ENCODE measurements at regions not wholly inside any gene's neighbourhood (a gene's known extent, or its start where the extent isn't known, plus 50 kb on each side); places are given as distances from the start of the nearest gene placed in this dataset.

DNA sequence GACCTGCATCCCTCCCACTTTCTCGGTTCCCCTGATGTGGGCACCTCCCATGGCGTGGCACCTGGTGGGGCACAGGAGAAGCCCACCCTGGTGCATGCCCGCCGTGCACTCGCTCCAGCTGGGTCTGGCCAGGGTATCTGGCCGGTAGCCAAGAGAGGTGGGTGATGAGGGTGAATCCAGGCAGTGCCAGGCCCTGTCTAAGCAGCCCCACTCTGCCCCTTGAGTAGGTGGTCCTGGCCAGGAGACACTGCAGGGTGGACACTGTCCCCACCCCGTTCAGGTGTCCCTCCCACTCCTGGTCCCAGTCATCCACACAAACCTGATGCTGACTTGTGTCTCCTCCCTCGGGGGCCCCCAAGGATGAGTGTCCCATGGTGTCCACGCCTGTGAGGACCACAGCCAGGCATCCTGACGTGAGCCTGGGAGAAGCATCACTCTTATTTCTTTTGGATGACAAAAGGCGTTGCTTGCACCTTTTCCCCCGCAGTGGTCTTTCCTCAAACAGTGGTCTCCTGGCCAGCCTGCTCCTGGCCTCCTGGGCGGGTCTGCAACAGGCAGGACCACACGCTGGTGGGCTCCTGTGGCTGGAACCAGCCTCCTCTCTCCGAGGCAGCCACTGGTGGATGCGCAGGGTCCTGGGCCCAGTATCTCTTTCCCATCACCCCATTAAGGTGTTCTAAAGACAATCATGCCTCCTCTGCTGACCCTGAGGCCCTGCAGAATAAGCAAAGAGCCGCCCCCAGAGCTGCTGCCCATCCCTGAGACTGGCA, 922.3 kb downstream of the BRD1 start:
- DNase-seq = no peak

DNA sequence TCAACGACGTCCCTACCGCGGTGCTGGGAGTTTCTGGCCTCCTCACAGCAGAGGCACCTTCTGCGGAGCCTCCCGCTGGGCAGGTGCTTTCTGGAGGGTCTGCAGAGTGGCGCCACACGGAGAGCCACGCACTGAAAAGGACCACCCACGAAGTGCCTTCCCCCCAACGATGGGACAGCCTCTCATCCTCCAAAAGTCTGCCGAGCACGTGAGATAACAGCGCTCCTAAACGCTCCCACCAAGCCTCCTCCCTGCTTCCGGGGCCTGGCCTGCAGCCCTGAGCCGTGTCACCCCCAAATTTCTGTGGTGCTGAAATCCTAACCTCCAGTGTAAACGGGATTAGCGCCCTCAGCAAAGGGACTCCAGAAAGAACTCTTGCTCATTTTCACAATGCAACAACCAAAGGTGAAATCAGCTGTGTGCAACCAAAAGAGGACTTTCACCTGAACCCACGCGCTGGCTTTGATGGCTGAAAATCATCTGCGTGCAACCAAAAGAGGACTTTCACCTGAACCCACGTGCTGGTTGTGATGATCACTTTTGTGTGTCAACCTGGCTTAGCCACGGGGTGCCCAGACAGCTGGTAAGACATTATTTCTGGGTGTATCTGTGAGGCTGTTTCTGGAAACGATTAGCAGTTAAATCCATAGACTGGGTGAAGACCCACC, 924.6 kb downstream of the BRD1 start:
- no peak for DNase-seq

DNA sequence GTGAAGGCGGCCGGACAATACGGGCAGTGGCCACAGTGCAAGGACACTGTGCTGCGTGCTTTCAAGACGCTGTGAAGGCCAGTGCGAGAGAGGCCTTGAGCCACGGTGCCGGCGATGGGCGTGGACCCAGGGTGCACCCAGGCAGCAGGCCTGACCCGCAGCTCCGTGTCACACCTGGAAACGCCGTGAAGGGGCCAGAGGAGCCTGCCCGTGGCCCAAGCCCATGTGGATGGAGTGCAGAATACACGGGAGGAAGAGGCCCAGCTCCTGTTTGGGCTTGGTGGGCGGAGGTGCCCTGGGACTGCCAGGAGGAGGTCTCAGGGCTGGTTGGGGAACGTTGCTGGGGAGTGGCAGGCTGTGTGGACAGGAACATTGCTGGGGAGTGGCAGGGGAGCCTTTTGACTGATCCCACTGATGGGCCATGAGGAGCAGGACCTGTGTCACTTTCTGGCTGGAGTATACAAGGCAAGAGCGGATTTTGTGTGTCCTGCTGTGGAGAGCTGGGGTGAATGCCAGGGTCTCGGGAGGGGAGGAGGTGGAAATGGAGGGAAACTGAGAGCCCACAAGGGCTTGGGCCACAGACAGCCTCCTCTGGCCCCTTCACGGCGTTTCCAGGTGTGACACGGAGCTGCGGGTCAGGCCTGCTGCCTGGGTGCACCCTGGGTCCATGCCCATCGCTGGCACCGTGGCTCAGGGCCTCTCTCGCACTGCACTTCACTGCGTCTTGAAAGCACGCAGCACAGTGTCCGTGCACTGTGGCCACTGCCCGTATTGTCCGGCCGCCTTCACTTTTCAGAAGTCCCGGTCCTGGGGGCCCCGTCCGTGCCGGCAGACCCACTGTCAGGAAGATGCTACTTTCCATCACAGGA, 925.4 kb downstream of the BRD1 start:
- no peak for DNase-seq

DNA sequence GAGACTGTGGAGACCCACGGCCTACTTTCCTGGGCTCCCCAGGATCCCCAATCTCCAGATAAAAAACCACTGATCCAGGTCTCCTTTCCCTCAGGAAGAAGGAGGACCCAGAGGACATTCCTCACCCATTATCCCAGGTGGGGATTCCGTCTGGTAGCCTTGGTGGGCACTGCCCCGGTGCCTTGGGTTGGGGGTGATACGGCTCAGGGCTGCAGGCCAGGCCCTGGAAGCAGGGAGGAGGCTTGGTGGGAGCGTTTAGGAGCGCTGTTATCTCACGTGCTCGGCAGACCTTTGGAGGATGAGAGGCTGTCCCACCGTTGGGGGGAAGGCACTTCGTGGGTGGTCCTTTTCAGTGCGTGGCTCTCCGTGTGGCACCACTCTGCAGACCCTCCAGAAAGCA, 926.3 kb downstream of the BRD1 start:
- no peak for DNase-seq

DNA sequence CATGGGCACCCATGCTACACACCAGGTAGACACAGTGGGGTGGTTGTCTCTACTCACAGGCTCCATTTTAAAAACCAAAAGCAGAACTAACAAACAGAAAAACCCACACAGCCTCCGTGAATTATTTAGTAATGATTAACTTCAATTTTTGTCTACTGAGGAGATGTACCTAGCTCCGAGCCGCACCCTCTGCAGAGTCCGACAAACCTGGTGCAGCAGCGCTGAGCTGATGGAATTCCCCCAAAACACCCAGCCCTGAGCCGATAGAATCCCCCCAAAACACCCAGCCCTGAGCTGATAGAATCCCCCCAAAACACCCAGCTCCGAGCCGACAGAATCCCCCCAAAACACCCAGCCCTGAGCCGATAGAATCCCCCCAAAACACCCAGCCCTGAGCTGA, 927.0 kb downstream of the BRD1 start:
- no peak for DNase-seq

DNA sequence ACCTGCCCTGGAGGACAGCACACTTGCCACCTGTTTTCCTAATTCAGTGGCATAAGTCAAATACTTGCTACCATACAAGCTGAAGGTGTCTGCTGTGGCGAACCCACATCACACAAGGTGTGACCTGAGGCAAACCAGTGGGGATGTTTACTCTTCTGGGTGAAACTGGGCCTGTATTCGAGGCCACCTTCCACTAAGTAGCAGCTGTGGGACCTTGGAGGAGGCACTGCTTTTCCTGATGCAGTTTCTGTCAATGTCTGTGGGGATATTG, 927.4 kb downstream of the BRD1 start:
- no peak for DNase-seq

DNA sequence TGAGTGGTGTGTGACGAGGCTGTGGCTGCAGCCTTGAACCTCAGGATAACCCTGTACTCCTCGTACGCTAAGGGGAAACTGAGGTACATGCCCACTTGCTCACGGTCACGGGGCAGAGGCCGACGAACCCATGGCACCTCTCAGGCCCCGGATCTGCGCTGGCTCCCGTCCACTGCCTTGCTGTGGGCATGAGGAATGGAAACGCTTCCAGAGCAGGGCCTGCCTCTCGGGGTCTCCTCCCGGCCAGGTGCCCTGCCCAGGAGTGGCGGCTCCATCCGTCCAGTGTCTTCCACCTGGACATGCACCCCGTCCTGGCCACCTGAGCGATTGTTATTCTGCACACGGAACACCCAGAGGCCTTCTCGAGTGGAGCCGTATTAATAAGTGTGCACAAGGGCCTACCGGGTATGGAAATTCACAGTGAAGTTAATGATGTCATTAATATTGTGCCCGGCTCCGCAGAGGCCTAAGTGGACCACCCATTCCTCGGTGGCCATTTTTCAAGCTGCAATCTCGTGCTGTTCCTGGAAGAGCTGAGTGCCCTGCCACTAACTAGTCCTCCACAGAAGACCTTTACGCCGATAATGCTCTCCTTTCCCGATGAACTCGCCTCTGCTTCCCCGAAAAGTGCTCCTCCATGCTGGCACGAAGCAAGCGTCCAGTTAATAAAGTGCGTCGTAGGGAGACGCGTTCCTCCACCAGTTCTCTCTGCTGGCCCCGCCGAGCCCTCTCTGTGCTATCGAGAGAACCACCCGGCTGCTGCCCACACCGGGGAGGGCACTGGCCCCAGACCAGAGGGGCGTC, 927.9 kb downstream of the BRD1 start:
- DNase-seq = no peak

DNA sequence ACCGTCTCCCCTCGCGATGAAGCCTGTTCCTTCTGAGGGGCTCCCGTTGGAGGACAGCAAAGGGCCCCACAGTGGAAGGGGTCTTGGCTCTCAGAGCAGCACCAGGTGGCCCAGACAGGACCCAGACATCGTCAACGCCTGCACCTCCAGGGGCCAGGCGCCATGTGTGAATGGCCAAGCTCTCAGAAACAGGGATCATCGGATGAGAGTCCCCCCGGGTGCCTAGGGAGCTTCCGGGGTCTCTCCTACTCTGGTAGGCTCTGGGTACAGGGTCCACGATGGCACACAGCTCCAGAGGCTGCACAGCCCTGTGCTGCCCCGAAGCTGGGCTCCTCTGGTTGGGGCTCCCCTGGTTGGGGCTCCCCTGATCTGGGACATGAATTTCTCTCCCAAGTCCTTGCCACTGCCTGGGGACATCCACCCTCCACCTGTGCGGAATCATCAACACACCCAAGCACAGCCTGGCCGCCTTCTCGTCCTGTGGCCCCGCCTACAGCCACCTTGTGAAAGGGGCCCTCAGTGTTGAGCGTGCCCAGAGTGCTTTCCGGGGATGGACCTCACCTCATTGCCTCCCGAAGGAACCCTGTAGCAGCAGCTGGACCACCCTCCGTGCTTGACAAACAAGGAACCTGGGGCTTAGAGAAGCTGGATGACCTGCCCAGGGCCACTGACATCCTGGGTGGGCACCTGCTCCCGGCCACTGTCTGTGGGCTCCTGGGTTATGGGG, 929.0 kb downstream of the BRD1 start:
- DNase-seq = no peak

DNA sequence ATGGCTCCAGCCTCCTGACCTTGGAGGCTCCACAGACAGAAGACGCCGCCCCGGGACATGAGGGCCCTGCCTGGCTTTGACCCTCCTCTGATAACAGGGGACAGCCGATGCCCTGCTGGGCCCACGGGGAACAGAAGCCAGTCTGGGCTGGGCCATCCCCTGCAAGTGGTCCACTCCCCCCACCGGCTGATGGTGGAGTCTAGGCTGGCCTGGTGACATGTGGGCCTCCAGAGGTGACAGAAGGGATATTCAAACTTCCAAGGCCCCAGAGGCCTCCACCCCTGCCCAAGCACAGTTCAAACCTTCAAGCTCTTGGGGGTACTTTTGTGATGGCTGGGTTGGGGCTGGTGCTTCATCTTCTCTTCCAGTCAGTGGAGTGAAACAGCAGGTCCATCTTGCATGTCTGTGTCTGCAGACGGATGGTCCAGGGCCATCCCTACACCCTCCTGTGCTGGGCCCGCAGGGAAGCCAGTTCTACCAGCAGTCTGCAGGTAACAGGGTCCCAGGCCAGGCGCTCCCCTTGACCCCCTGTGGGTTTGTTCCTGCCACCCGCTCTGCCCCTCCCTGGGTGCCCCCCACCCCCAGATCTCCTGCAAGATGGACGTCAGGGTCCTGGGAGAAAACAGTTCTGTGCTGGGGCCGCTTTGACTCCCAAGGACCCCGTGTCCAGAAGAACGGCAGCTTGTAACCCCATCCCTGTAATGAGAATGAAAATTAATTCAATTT, 929.9 kb downstream of the BRD1 start:
- DNase-seq = no peak

DNA sequence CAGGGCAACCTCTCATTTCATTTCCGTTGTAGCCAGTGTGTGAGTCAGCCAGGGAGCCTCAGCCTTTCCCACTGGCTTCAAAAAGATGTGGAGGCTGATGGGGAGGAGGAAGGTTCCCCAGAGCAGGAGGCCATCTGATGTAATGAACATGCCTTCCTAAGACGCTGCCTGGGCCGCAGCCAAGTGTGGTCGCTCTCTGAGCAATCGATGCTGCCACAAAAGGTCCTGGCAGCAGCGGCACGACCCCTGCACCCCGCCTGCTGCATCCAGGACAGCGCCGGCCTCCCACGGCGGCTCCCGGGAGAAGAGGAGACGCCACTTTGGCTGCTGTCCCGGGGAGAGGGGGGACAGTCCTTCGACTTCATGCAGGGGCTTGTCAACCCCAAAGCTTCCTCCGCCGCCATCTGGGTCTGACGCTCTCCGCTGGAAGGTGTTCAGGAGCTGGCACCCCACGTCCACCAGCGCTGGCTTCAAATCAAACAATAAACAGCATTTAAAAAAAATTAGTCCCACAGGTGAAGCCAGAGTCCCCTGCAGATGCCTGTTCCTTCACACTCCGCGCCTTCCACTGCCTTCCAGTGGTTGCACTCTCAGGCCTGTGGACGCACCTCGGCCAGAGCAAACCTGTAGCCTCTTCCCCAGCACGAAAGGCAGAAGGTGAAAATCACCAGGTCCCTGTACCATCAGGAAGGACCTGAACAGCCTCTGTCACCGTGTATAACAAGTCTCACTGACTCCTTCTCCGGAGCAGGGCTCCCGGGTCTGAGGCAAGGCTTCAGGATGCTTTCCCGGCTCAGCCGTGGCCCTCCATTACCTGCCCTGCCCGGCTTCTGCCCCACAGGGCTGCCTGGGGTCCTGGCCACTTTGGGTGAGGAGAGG, 930.7 kb downstream of the BRD1 start:
- DNase-seq = no peak

DNA sequence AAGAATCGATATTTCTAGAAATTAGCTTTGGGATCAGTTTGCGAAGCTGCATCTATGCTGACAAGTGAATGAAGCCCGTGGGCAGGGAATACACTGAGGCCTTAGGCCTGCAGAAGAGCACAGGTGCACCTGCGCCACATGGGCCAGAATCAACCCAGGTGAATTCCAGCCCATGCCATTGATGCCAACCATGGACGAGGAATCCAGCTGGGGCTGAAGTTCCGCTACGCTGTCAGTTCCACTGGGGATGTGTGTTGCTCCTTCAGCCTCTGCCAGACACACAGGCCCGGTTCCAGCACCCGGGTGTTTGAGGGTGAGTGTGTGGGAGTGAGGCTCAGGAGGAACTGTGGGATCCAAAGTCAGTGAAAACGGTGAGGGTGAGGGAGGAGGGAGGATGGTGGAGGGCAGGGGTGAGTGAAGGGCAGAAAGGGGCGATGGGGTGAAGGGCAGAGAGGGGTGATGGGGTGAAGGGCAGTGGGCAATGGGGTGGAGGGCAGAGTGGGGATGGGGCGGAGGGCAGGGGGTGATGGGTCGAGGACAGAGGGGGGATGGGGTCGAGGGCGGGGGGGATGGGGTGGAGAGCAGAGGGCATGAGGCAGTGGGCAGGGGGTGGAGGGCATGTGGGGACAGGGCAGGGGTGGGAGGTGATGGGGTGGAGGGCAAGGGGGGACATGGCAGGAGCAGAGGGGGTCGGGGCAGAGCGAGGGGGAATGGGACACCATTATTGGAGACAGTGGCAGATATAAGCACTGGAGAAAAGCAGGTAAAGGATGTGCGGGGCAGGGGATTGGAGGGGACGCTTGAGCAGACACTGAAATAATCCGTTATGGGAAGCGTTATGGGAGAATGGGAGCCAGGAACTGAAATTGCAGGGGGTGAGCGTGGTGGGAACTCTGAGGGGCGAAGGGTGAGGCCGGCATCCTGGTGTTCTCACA, 931.6 kb downstream of the BRD1 start:
- no peak for DNase-seq

DNA sequence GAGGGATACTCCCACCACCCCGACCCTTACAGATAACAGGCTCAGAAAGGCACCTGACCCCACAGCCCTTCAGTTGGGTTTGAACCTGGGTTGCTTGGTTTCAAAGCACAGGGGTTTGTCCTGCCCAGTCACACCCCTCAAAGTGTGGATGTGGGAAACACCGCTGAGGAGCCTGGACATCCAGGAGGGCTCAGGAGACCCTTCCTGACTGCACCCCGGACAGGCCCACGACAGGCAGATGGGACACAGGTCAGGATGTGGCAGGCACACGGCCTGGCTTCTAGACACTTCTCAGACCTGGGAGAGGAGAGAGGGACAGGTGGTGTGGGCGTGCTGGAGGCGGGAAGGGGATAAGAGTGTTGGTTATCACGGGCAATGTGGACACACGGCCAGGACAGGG, 932.3 kb downstream of the BRD1 start:
- DNase-seq = no peak

DNA sequence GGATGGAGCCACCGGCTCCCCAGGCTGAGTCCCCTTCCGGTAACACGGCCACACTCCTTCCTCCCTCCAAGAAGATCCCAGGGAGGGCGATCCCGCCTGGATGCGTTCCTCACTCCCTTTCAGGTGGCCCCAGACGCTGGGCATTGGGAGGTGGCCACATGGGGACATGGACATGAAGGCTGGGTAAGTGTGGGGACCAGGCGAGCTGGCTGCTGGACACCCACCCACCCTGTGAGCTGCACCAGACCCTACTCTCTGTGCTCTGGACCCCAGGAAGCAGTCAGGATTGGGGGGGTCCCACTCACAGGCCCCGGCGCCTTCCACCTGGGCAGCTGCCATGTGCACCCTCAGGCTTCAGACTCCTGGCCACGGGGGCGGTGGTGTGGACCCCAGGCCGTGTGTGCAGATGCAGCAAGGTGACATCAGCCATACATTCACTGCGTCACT, 932.8 kb downstream of the BRD1 start:
- DNase-seq = no peak

DNA sequence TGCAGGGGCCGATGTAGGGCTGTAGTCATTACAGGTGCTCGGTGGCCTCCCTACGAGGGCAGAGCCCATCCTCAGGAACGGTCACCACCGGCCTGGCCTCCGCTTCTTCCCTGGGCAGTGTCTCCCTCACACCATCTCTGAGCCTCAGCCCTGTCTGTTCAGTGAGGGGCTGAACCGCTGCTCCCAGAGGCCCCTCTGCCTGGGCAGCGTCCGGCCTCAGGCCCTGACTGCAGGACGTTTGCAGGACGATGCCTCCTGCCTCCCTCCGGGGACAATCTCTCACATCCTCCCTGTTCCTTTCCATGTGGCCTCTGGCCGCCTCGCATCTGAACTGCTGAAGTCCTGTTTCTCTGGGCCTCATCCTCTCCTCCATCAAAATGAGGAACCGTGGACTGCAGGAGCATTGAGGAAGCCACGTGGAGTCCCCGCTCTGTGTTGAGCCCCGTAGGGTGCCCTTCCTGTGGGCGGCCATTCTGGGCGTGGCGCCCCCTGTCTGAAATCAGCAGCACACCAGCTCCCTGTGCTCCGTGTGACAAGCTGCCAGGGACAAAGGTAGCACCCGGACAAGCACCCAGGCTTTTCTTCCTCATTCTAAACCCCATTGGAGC, 933.5 kb downstream of the BRD1 start:
- no peak for DNase-seq

DNA sequence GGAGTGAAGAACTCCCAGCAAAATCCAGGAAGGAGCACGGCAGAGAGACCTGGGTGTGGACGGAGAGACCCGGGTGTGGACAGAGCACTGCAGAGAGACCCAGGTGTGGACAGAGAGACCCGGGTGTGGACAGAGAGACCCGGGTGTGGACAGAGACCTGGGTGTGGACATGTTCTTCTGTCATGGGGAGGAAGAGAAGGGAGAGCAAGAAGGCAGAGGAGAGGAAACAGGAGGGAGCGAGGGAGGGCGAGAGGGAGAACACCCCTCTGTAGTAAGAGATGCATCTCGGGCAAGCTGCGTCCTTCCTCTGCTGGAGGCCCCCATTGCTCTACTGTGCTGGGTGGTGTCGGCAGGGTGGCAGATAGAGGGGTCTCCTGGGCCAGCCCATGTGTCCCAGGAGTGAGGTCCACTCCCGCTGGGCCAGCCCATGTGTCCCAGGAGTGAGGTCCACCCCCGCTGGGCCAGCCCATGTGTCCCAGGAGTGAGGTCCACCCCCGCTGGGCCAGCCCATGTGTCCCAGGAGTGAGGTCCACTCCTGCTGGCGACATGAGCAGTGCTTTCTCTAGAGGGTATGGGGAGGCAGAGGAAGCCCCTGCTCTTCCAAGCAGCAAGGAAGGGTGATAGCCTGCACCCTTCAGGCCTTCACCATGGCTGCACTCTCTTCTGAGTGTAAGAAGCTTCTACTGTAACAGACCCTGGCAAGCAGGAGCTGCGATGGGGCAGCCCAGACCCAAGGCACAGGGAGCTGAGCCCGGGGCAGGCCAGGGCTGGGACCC, 934.2 kb downstream of the BRD1 start:
- DNase-seq = no peak

DNA sequence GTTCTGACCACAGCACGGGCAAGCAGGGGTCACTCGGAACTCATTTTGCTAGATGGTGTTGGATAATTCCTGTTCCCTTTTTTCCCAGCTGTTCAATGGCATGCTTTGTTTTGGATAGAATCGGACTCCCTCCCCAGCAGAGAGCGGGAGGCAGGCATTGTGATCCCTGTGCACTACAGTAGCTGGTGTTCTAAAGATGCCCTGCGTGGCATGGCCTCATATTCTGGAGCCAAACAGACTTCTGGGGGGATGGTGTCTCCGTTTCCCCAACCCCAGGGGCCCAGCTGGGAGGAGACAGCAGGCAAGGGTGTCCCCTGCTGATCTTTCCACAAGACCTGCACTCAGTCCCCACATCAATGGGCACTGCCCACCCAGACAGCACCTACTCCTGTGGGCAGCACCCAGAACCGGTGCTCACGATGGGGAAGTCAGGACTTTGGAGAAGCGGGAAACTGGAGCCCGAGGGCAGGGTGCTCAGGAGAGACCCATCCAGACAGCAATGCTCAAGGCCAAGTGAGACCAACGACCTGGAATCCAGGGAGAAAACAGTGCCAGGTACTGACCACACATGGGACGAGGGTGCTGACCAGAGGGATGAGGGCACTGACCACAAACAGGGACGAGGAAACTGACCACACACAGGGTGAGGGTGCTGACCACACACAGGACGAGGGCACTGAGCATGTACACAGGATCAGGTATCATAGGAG, 934.9 kb downstream of the BRD1 start:
- no peak for DNase-seq

Data from GOT3 (cell line).